ENCODE measurements at regions not wholly inside any gene's neighbourhood (a gene's known extent, or its start where the extent isn't known, plus 50 kb on each side); places are given as distances from the start of the nearest gene placed in this dataset.
"Not testable (repeated sequence)": the region's sequence is repeated elsewhere in the genome, so short reads cannot be mapped to it uniquely, and the experiment has no call there.

DNA sequence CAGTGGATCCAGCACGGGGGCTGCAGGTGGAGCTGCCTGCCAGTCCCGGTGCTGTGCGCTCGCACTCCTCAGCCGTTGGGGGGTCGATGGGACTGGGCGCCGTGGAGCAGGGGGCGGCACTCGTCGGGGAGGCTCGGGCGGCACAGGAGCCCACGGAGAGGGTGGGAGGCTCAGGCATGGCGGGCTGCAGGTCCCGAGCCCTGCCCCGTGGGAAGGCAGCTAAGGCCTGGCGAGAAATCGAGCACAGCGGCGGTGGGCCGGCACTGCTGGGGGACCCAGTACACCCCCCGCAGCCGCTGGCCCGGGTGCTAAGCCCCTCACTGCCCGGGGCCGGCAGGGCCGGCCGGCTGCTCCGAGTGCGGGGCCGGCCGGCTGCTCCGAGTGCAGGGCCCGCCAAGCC is 52.3 kb upstream of the MARK1 start:
- not testable (repeated sequence) for TF ChIP-seq POLR2A (IDR thresholded peaks at IDR 0.05)
- TF ChIP-seq, protein P1, sequence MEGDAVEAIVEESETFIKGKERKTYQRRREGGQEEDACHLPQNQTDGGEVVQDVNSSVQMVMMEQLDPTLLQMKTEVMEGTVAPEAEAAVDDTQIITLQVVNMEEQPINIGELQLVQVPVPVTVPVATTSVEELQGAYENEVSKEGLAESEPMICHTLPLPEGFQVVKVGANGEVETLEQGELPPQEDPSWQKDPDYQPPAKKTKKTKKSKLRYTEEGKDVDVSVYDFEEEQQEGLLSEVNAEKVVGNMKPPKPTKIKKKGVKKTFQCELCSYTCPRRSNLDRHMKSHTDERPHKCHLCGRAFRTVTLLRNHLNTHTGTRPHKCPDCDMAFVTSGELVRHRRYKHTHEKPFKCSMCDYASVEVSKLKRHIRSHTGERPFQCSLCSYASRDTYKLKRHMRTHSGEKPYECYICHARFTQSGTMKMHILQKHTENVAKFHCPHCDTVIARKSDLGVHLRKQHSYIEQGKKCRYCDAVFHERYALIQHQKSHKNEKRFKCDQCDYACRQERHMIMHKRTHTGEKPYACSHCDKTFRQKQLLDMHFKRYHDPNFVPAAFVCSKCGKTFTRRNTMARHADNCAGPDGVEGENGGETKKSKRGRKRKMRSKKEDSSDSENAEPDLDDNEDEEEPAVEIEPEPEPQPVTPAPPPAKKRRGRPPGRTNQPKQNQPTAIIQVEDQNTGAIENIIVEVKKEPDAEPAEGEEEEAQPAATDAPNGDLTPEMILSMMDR (IDR thresholded peaks at IDR 0.05 in 4 of 5, conservative IDR thresholded peaks at IDR 0.05 in 1 of 5): not testable (repeated sequence)

All from gastrocnemius medialis (tissue), 4 donors.